AG04450 (cell line): ENCODE measurements at regions not wholly inside any gene's neighbourhood (a gene's known extent, or its start where the extent isn't known, plus 50 kb on each side); places are given as distances from the start of the nearest gene placed in this dataset.
"Not testable (repeated sequence)": the region's sequence is repeated elsewhere in the genome, so short reads cannot be mapped to it uniquely, and the experiment has no call there.

Experiments
- CTCF ChIA-PET: fragments of 300-600, 350-600 bp; formaldehyde crosslinking; extraction: SDS; loops from one replicate; lab custom pipeline; 2022; ENCODE audit warnings: antibody characterized with exemption, inconsistent platforms; lab: Charles Lee
- POLR2A ChIA-PET: fragments of 350-600 bp; formaldehyde crosslinking; extraction: SDS; loops from one replicate; lab custom pipeline; 2021; ENCODE audit warnings: antibody characterized with exemption, inconsistent platforms; lab: Yijun Ruan, JAX
- DNase-seq: peaks from one replicate; pipeline ENCODE4 v3.0.0-alpha.2; 2011; ENCODE audit warnings: low read depth, low spot score
- H3K27ac ChIP-seq: one replicate; pipeline ENCODE4 v1.5.1; 2012; ENCODE audit warnings: low read depth, low read length, control low read depth
- H3K27me3 ChIP-seq: one replicate; pipeline ENCODE4 v1.6.0; 2012; ENCODE audit warnings: low read length; ENCODE audit not compliant: control insufficient read depth, insufficient read depth
- H3K4me3 ChIP-seq: 2 replicates; pipeline ENCODE4 v1.5.1; 2011; ENCODE audit warnings: mild to moderate bottlenecking, low read depth, low read length, control low read depth
- H3K9me3 ChIP-seq: 2 replicates; pipeline ENCODE4 v1.5.1; 2012; ENCODE audit warnings: low read length; ENCODE audit not compliant: control insufficient read depth, insufficient read depth
- TF ChIP-seq, protein P1 (sequence below): IDR thresholded peaks from 2 replicates; pipeline ENCODE4 v1.5.1; 2011; ENCODE audit warnings: low read depth, low read length, control low read depth, inconsistent platforms

DNA sequence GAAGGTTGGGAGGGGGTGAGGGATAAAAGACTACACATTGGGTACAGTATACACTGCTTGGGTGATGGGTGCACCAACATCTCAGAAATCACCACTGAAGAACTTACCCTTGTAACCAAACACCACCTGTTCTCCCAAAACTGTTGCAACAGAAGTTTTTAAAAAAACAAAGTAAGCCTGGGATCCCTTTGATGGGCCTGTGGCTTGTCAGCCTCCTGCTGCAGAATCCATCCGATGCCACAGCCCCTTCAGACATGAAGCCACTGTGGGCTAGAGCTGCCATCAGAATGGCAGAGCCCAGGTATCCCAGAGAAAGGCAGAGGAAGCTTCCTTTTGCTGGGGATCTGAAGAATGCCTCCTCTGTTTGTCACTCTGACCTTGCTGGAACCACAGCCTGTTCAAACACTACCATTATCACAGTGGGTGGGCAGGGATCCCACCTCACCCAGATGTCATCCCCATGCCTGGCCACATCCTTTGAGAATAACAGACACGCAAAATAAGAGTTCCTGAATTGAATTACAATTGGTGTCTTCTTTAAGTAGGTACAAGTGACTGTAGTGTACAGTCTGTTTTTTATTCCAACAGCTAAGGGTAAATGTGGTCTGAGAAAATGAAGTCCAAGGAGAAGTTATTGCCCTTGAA, 78.1 kb upstream of the DIRAS2 start:
- Histone ChIP-seq H3K27ac (no peak overlapping the region), H3K4me3 (no peak overlapping the region), H3K9me3 (no peaks in the 10 kb centered on the region), H3K27me3 (no peaks in the 10 kb centered on the region)
- no peak for DNase-seq
- CTCF ChIA-PET: no interaction called here
- TF ChIP-seq, protein P1, sequence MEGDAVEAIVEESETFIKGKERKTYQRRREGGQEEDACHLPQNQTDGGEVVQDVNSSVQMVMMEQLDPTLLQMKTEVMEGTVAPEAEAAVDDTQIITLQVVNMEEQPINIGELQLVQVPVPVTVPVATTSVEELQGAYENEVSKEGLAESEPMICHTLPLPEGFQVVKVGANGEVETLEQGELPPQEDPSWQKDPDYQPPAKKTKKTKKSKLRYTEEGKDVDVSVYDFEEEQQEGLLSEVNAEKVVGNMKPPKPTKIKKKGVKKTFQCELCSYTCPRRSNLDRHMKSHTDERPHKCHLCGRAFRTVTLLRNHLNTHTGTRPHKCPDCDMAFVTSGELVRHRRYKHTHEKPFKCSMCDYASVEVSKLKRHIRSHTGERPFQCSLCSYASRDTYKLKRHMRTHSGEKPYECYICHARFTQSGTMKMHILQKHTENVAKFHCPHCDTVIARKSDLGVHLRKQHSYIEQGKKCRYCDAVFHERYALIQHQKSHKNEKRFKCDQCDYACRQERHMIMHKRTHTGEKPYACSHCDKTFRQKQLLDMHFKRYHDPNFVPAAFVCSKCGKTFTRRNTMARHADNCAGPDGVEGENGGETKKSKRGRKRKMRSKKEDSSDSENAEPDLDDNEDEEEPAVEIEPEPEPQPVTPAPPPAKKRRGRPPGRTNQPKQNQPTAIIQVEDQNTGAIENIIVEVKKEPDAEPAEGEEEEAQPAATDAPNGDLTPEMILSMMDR: no peak
- POLR2A ChIA-PET: no interaction called here

- ChIA-PET POLR2A (no interaction called here), CTCF (no interaction called here)
- DNase-seq: no peak
- Histone ChIP-seq H3K4me3 (no peak overlapping the region), H3K9me3 (no peaks in the 10 kb centered on the region), H3K27me3 (no peaks in the 10 kb centered on the region), H3K27ac (no peak overlapping the region)
- TF ChIP-seq, protein P1: no peak
Observed at GRCh38 chr9:90706230-90706629, 63.6 kb upstream of the DIRAS2 start.

GRCh38 chr9:90702441-90702955, 59.9 kb upstream of the DIRAS2 start:
- POLR2A ChIA-PET: no interaction called here
- CTCF ChIA-PET: no interaction called here
- Histone ChIP-seq H3K9me3 (no peaks in the 10 kb centered on the region), H3K27ac (no peak overlapping the region), H3K4me3 (no peak overlapping the region), H3K27me3 (no peaks in the 10 kb centered on the region)
- TF ChIP-seq, protein P1: no peak
- DNase-seq: no peak

- DNase-seq: no peak
- ChIA-PET POLR2A (no interaction called here), CTCF (no interaction called here)
Observed at GRCh38 chr9:90698871-90699440, 56.3 kb upstream of the DIRAS2 start.

GRCh38 chr9:90697808-90698207, 55.2 kb upstream of the DIRAS2 start:
- H3K27me3 ChIP-seq: no peaks in the 10 kb centered on the region
- DNase-seq: no peak
- peaks cover 2% of the 10 kb centered on the region; the same call in 1 of the 2 replicates for H3K9me3 ChIP-seq
- ChIA-PET POLR2A (no interaction called here), CTCF (no interaction called here)
- no peak overlapping the region for H3K27ac ChIP-seq
- TF ChIP-seq, protein P1: no peak
- H3K4me3 ChIP-seq: no peak overlapping the region

More at GRCh38 chr9:90698871-90699440, 56.3 kb upstream of the DIRAS2 start:
- peaks cover 2% of the 10 kb centered on the region; the same call in 1 of the 2 replicates for H3K9me3 ChIP-seq
- no peaks in the 10 kb centered on the region for H3K27me3 ChIP-seq
- H3K27ac ChIP-seq: no peak overlapping the region
- H3K4me3 ChIP-seq: no peak overlapping the region
- TF ChIP-seq, protein P1: no peak

- H3K27ac ChIP-seq, H3K4me3 ChIP-seq, DNase-seq, CTCF ChIA-PET, H3K9me3 ChIP-seq, POLR2A ChIA-PET, H3K27me3 ChIP-seq: not testable (repeated sequence)
Observed at GRCh38 chr9:90694187-90694586, 51.6 kb upstream of the DIRAS2 start.
